ENCODE measurements at regions not wholly inside any gene's neighbourhood (a gene's known extent, or its start where the extent isn't known, plus 50 kb on each side); places are given as distances from the start of the nearest gene placed in this dataset.
"Not testable (repeated sequence)": the region's sequence is repeated elsewhere in the genome, so short reads cannot be mapped to it uniquely, and the experiment has no call there.

GRCh38 chr10:37480596-37480995 is 355.2 kb downstream of the ANKRD30A start:
- TF ChIP-seq EZH2 (IDR thresholded peaks at IDR 0.05; ENCODE audit: low read length); CTCF (optimal IDR thresholded peaks at IDR 0.05 in 1 of 3, IDR thresholded peaks at IDR 0.05 in 1 of 3, conservative IDR thresholded peaks at IDR 0.05 in 1 of 3; ENCODE audit: extremely low read depth in 1 of 3, insufficient read depth in 2 of 3, low read length in 3 of 3): not testable (repeated sequence)
